ENCODE measurements at regions not wholly inside any gene's neighbourhood (a gene's known extent, or its start where the extent isn't known, plus 50 kb on each side); places are given as distances from the start of the nearest gene placed in this dataset.

GRCh38 chr10:109740436-109740835 is 182.9 kb downstream of the XPNPEP1 start (continued):
- TF ChIP-seq, protein P1, sequence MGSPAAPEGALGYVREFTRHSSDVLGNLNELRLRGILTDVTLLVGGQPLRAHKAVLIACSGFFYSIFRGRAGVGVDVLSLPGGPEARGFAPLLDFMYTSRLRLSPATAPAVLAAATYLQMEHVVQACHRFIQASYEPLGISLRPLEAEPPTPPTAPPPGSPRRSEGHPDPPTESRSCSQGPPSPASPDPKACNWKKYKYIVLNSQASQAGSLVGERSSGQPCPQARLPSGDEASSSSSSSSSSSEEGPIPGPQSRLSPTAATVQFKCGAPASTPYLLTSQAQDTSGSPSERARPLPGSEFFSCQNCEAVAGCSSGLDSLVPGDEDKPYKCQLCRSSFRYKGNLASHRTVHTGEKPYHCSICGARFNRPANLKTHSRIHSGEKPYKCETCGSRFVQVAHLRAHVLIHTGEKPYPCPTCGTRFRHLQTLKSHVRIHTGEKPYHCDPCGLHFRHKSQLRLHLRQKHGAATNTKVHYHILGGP (tag by site-specific recombination; IDR thresholded peaks at IDR 0.05) = no peak
- TF ChIP-seq ZNF692 (tag by site-specific recombination; IDR thresholded peaks at IDR 0.05) (no peak), PBX3 (CRISPR knock-in tag; IDR thresholded peaks at IDR 0.05) (no peak), PRDM1 (tag by site-specific recombination; IDR thresholded peaks at IDR 0.05) (no peak), SP2 (tag by site-specific recombination; IDR thresholded peaks at IDR 0.05) (no peak), ZNF596 (tag by site-specific recombination; IDR thresholded peaks at IDR 0.05) (no peak), ZNF2 (tag by site-specific recombination; IDR thresholded peaks at IDR 0.05) (no peak), ZNF354C (tag by site-specific recombination; IDR thresholded peaks at IDR 0.05; ENCODE audit: borderline replicate concordance, low read depth) (no peak), ZNF837 (tag by site-specific recombination; IDR thresholded peaks at IDR 0.05) (no peak), ZNF248 (tag by site-specific recombination; IDR thresholded peaks at IDR 0.05) (no peak), ZSCAN23 (tag by site-specific recombination; IDR thresholded peaks at IDR 0.05) (no peak)

DNA sequence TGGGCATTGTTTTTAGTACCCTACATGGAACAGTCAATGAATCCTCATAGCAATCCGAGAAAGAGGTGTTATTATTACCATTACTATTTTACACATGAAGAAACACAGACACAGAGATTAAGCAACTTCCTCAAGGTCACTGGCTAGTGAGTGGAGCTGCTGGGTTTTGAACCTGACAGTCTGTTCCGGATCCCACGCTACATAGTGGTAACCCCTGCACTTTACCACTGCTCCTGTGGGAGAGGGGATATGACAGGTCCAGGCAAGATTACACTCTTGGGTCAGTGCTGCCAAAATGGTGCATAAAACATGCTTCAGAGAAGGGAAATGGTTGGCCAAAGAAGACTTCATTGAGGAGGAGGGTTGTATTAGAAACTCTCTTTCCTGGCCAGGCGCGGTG is 185.7 kb downstream of the XPNPEP1 start:
- ChIA-PET CTCF (no interaction called here), POLR2A (no interaction called here)
- Histone ChIP-seq H3K36me3 (ENCODE audit: control insufficient read depth in 2 of 2, insufficient read depth in 1 of 2, low read length in 2 of 2) (no peaks in the 10 kb centered on the region), H3K4me3 (ENCODE audit: low read depth, low read length) (no peak overlapping the region), H3K9me3 (ENCODE audit: control insufficient read depth, insufficient read depth, low read depth, low read length) (no peaks in the 10 kb centered on the region), H3K27ac (ENCODE audit: extremely low read depth, low read depth, low read length) (no peak overlapping the region), H3K4me1 (ENCODE audit: control insufficient read depth, insufficient read depth, low read length) (no peaks in the 10 kb centered on the region)
- TF ChIP-seq, protein P2, sequence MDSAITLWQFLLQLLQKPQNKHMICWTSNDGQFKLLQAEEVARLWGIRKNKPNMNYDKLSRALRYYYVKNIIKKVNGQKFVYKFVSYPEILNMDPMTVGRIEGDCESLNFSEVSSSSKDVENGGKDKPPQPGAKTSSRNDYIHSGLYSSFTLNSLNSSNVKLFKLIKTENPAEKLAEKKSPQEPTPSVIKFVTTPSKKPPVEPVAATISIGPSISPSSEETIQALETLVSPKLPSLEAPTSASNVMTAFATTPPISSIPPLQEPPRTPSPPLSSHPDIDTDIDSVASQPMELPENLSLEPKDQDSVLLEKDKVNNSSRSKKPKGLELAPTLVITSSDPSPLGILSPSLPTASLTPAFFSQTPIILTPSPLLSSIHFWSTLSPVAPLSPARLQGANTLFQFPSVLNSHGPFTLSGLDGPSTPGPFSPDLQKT (IDR thresholded peaks at IDR 0.05; ENCODE audit: borderline replicate concordance, low read depth, low read length) = no peak
- TF ChIP-seq ZNF221 (tag by site-specific recombination; IDR thresholded peaks at IDR 0.05; ENCODE audit: borderline replicate concordance) = no peak
- no peak for TF ChIP-seq ZNF530 (tag by site-specific recombination; IDR thresholded peaks at IDR 0.05; ENCODE audit: low read depth)
- TF ChIP-seq ZNF239 (tag by site-specific recombination; IDR thresholded peaks at IDR 0.05) = no peak

DNA sequence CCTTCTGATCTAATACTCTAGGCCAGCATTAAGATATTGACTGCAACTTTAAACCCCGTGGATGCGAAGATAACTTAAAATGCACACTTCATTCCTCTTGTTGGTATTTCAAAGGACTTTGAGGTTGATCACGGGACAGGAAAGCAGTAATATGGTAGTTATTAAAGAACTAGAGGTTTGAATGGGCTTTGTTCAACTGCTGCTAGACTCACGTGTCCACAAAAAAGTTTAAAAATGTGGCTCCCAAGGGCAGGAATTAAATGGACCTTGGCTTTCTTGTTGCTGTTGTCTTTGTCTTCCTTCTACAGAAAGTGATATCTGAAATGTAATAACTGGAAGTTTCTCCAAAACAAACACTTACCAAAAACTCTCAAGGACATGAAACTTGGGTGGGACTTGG is 186.3 kb downstream of the XPNPEP1 start:
- no peaks in the 10 kb centered on the region for H3K36me3 ChIP-seq (ENCODE audit: control insufficient read depth in 2 of 2, insufficient read depth in 1 of 2, low read length in 2 of 2)
- no peaks in the 10 kb centered on the region for H3K9me3 ChIP-seq (ENCODE audit: control insufficient read depth, insufficient read depth, low read depth, low read length)
- H3K27ac ChIP-seq (ENCODE audit: extremely low read depth, low read depth, low read length) = no peak overlapping the region
- H3K4me1 ChIP-seq (ENCODE audit: control insufficient read depth, insufficient read depth, low read length) = no peaks in the 10 kb centered on the region
- POLR2A ChIA-PET = no interaction called here
- CTCF ChIA-PET = no interaction called here
- H3K4me3 ChIP-seq (ENCODE audit: low read depth, low read length) = no peak overlapping the region
- TF ChIP-seq ZNF248 (tag by site-specific recombination; IDR thresholded peaks at IDR 0.05) (no peak), GLI4 (tag by site-specific recombination; IDR thresholded peaks at IDR 0.05) (no peak), SCRT1 (tag by site-specific recombination; IDR thresholded peaks at IDR 0.05; ENCODE audit: borderline replicate concordance) (no peak), ZNF24 (tag by site-specific recombination; IDR thresholded peaks at IDR 0.05) (no peak), ZNF174 (tag by site-specific recombination; IDR thresholded peaks at IDR 0.05) (no peak), ZSCAN4 (tag by site-specific recombination; IDR thresholded peaks at IDR 0.05) (no peak), ZNF544 (tag by site-specific recombination; IDR thresholded peaks at IDR 0.05) (no peak)
- TF ChIP-seq, protein P3, sequence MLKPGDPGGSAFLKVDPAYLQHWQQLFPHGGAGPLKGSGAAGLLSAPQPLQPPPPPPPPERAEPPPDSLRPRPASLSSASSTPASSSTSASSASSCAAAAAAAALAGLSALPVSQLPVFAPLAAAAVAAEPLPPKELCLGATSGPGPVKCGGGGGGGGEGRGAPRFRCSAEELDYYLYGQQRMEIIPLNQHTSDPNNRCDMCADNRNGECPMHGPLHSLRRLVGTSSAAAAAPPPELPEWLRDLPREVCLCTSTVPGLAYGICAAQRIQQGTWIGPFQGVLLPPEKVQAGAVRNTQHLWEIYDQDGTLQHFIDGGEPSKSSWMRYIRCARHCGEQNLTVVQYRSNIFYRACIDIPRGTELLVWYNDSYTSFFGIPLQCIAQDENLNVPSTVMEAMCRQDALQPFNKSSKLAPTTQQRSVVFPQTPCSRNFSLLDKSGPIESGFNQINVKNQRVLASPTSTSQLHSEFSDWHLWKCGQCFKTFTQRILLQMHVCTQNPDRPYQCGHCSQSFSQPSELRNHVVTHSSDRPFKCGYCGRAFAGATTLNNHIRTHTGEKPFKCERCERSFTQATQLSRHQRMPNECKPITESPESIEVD (tag by site-specific recombination; IDR thresholded peaks at IDR 0.05) = no peak
- TF ChIP-seq, protein P4, sequence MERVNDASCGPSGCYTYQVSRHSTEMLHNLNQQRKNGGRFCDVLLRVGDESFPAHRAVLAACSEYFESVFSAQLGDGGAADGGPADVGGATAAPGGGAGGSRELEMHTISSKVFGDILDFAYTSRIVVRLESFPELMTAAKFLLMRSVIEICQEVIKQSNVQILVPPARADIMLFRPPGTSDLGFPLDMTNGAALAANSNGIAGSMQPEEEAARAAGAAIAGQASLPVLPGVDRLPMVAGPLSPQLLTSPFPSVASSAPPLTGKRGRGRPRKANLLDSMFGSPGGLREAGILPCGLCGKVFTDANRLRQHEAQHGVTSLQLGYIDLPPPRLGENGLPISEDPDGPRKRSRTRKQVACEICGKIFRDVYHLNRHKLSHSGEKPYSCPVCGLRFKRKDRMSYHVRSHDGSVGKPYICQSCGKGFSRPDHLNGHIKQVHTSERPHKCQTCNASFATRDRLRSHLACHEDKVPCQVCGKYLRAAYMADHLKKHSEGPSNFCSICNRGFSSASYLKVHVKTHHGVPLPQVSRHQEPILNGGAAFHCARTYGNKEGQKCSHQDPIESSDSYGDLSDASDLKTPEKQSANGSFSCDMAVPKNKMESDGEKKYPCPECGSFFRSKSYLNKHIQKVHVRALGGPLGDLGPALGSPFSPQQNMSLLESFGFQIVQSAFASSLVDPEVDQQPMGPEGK (tag by site-specific recombination; IDR thresholded peaks at IDR 0.05) = no peak
